ENCODE measurements at regions not wholly inside any gene's neighbourhood (a gene's known extent, or its start where the extent isn't known, plus 50 kb on each side); places are given as distances from the start of the nearest gene placed in this dataset.

DNA sequence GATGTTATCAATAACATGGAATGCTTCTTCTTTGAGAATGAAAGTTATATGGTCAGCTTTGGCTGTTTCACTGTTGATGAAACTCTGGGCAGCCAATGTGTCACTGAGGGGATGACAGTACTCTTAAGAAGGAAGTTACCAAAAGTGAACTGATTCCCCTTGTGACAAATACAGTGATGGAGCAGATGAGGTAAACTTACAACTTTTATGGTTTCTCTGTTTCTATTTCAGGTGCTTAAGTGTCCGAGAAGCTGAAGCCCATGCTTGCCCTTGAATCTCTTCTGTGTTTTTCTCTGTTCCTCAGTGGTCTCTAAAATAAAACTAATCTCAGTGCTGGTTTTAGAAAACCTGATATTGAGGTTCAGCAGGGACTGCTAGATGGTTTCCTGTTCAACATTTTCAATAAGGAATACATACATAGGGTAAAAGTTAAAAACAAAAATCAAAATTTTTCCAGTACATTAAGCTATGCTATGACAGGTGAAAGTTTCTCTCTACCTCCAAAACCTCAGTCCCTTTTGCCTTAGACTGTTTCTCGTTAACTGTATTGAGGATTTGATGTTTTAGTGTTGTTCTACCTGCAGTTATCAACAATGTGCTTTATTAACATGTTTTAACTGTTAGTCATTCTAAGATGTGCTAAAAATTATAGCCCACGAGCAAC, 454.4 kb upstream of the ADGRL4 start:
- TF ChIP-seq POLR2A (IDR thresholded peaks at IDR 0.05) = no peak
- TF ChIP-seq, protein P1, sequence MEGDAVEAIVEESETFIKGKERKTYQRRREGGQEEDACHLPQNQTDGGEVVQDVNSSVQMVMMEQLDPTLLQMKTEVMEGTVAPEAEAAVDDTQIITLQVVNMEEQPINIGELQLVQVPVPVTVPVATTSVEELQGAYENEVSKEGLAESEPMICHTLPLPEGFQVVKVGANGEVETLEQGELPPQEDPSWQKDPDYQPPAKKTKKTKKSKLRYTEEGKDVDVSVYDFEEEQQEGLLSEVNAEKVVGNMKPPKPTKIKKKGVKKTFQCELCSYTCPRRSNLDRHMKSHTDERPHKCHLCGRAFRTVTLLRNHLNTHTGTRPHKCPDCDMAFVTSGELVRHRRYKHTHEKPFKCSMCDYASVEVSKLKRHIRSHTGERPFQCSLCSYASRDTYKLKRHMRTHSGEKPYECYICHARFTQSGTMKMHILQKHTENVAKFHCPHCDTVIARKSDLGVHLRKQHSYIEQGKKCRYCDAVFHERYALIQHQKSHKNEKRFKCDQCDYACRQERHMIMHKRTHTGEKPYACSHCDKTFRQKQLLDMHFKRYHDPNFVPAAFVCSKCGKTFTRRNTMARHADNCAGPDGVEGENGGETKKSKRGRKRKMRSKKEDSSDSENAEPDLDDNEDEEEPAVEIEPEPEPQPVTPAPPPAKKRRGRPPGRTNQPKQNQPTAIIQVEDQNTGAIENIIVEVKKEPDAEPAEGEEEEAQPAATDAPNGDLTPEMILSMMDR (IDR thresholded peaks at IDR 0.05) = no peak

Data from right lobe of liver (tissue), 4 donors.